SK-N-SH (cell line): ENCODE measurements at regions not wholly inside any gene's neighbourhood (a gene's known extent, or its start where the extent isn't known, plus 50 kb on each side); places are given as distances from the start of the nearest gene placed in this dataset.

Experiments
- CTCF ChIA-PET: fragments of 300-600, 350-600 bp; formaldehyde crosslinking; extraction: SDS; loops from one replicate; lab custom pipeline; 2021; lab: Yijun Ruan, JAX
- POLR2A ChIA-PET: fragments of 350-600 bp; sonication (Branson Sonifier 250); formaldehyde crosslinking; extraction: SDS; loops from one replicate; lab custom pipeline; 2020; ENCODE audit warnings: antibody characterized with exemption, inconsistent platforms; lab: Yijun Ruan, JAX
- DNase-seq: peaks from one replicate; pipeline ENCODE4 v3.0.0; 2012
- H2AFZ ChIP-seq: fragments of 200-600 bp; sonication (generic); 2 replicates; pipeline ENCODE4 v1.8.1; 2016; ENCODE audit warnings: antibody characterized with exemption, mild to moderate bottlenecking, low read depth
- H3F3A ChIP-seq: fragments of 200-600 bp; sonication (generic); replicated peaks from 2 replicates; pipeline ENCODE3; 2016; ENCODE audit warnings: antibody characterized with exemption, mild to moderate bottlenecking; ENCODE audit not compliant: insufficient read depth
- H3K27ac ChIP-seq, 2 experiments: fragments of 200-500 bp in 1 of 2; fragments of 200-600 bp in 1 of 2; sonication (Bioruptor generic) in 1 of 2; sonication (generic), shearing (Covaris generic) in 1 of 2; 2 replicates each; pipeline versions ENCODE4 v1.5.1 to v1.6.1; 2014 to 2016; ENCODE audit warnings: low read depth in 2 of 2, inconsistent platforms in 1 of 2, low read length in 1 of 2, mild to moderate bottlenecking in 1 of 2, mixed read lengths in 1 of 2
- H3K27me3 ChIP-seq: fragments of 200-600 bp; sonication (generic), shearing (Covaris generic); 2 replicates; pipeline ENCODE4 v1.6.1; 2016; ENCODE audit warnings: mixed run types; ENCODE audit not compliant: insufficient read depth
- H3K36me3 ChIP-seq, 2 experiments: fragments of 200-500 bp in 1 of 2; fragments of 200-600 bp in 1 of 2; sonication (Bioruptor generic) in 1 of 2; sonication (generic) in 1 of 2; replicated peaks in 1 of 2; 2 replicates each; pipeline versions ENCODE3 to v1.5.1; 2014 to 2016; ENCODE audit warnings: low read length in 1 of 2, mild to moderate bottlenecking in 1 of 2; ENCODE audit not compliant: insufficient read depth in 2 of 2, control insufficient read depth in 1 of 2
- H3K4me1 ChIP-seq, 2 experiments: fragments of 200-500 bp in 1 of 2; fragments of 200-600 bp in 1 of 2; sonication (Bioruptor generic) in 1 of 2; sonication (generic), shearing (Covaris generic) in 1 of 2; 2 replicates each; pipeline versions ENCODE4 v1.5.1 to v1.6.1; 2014 to 2016; ENCODE audit warnings: low read depth in 1 of 2, low read length in 1 of 2, mixed run types in 1 of 2; ENCODE audit not compliant: insufficient read depth in 2 of 2, control insufficient read depth in 1 of 2
- H3K4me2 ChIP-seq: fragments of 200-600 bp; sonication (generic), shearing (Covaris generic); 2 replicates; pipeline ENCODE4 v1.6.1; 2017; ENCODE audit warnings: mixed run types
- H3K4me3 ChIP-seq, 2 experiments: fragments of 200-500 bp in 1 of 2; fragments of 200-600 bp in 1 of 2; sonication (Bioruptor generic) in 1 of 2; sonication (generic), shearing (Covaris generic) in 1 of 2; 2 replicates each; pipeline versions ENCODE4 v1.5.1 to v1.8.1; 2014 to 2016; ENCODE audit warnings: low read depth in 2 of 2, inconsistent platforms in 1 of 2, low read length in 1 of 2, mild to moderate bottlenecking in 1 of 2, mixed read lengths in 1 of 2, moderate library complexity in 1 of 2
- H3K79me2 ChIP-seq: fragments of 200-600 bp; sonication (generic); 2 replicates; pipeline ENCODE4 v1.8.1; 2017; ENCODE audit warnings: mild to moderate bottlenecking; ENCODE audit not compliant: insufficient read depth
- H3K9ac ChIP-seq: fragments of 200-600 bp; sonication (generic); 2 replicates; pipeline ENCODE4 v1.6.1; 2017; ENCODE audit warnings: mixed run types
- H3K9me2 ChIP-seq: fragments of 200-600 bp; sonication (generic); 2 replicates; pipeline ENCODE4 v1.6.1; 2017; ENCODE audit warnings: mixed run types
- H3K9me3 ChIP-seq: fragments of 200-600 bp; sonication (generic); 2 replicates; pipeline ENCODE4 v1.6.1; 2017; ENCODE audit warnings: mixed run types, mild to moderate bottlenecking, moderate library complexity
- H4K20me1 ChIP-seq: fragments of 200-600 bp; sonication (generic); 2 replicates; pipeline ENCODE4 v1.6.1; 2017; ENCODE audit warnings: mild to moderate bottlenecking, mixed run types; ENCODE audit not compliant: insufficient read depth
- EZH2phosphoT487 ChIP-seq: fragments of 200-600 bp; sonication (generic); IDR thresholded peaks from 2 replicates; pipeline ENCODE4 v1.6.1; 2017; ENCODE audit warnings: low read depth, mixed run types, mild to moderate bottlenecking, antibody characterized with exemption, moderate library complexity, borderline replicate concordance
- FOSL2 ChIP-seq: IDR thresholded peaks from 2 replicates; pipeline ENCODE4 v1.4.0; 2012; ENCODE audit warnings: low read depth, mild to moderate bottlenecking, moderate library complexity, borderline replicate concordance
- FOXJ3 ChIP-seq: sonication (generic); formaldehyde crosslinking; IDR thresholded peaks from 2 replicates; pipeline ENCODE4 v1.5.1; 2020; ENCODE audit warnings: mild to moderate bottlenecking, missing genetic modification reagents
- GABPA ChIP-seq: IDR thresholded peaks from 2 replicates; pipeline ENCODE4 v1.4.0; 2012; ENCODE audit warnings: low read depth, mild to moderate bottlenecking
- JUND ChIP-seq: IDR thresholded peaks from 2 replicates; pipeline ENCODE4 v1.4.0; 2012
- MXI1 ChIP-seq: IDR thresholded peaks from 2 replicates; pipeline ENCODE4 v1.6.1; 2012; ENCODE audit warnings: mild to moderate bottlenecking, low read depth, low read length, improper control_type of control experiment
- NRF1 ChIP-seq: IDR thresholded peaks from 2 replicates; pipeline ENCODE4 v1.6.1; 2012; ENCODE audit warnings: low read depth, mild to moderate bottlenecking, low read length
- PBX3 ChIP-seq: IDR thresholded peaks from 2 replicates; pipeline ENCODE4; 2012
- POLR2AphosphoS5 ChIP-seq: IDR thresholded peaks from 2 replicates; pipeline ENCODE4 v1.6.1; 2012; ENCODE audit warnings: low read depth, low read length
- RFX5 ChIP-seq: IDR thresholded peaks from 2 replicates; pipeline ENCODE4 v1.6.1; 2012; ENCODE audit warnings: mild to moderate bottlenecking, improper control_type of control experiment, low read length
- TCF12 ChIP-seq: IDR thresholded peaks from 2 replicates; pipeline ENCODE4 v1.4.0; 2012
- TEAD4 ChIP-seq: IDR thresholded peaks from 2 replicates; pipeline ENCODE4 v1.4.0; 2012; ENCODE audit warnings: mild to moderate bottlenecking, borderline replicate concordance; ENCODE audit not compliant: insufficient read depth
- USF1 ChIP-seq: IDR thresholded peaks from 2 replicates; pipeline ENCODE4 v1.4.0; 2012; ENCODE audit warnings: low read depth, borderline replicate concordance
- YY1 ChIP-seq: IDR thresholded peaks from 2 replicates; pipeline ENCODE4 v1.4.0; 2012; ENCODE audit warnings: low read depth, mild to moderate bottlenecking
- WGBS: methylation state at CpG from one replicate; pipeline ENCODE4 v1.1.6; 2017; ENCODE audit warnings: low lambda C conversion rate; 5-methylcytosine and 5-hydroxymethylcytosine counted together
- TF ChIP-seq, protein P1 (sequence below): IDR thresholded peaks from 2 replicates; pipeline ENCODE4 v1.4.0; 2012; ENCODE audit warnings: low read depth, borderline replicate concordance
- TF ChIP-seq, protein P2 (sequence below): fragments of 150-350 bp; IDR thresholded peaks from 2 replicates; pipeline ENCODE4 v1.6.1; 2017; ENCODE audit warnings: antibody characterized with exemption, low read length, low read depth, borderline replicate concordance
- TF ChIP-seq, protein P3 (sequence below): IDR thresholded peaks from 2 replicates; pipeline ENCODE4 v1.4.0; 2012; ENCODE audit warnings: low read depth

GRCh38 chr13:90120026-90120425 is 1227.5 kb upstream of the MIR17HG start (continued):
- no peak for TF ChIP-seq FOXJ3 (CRISPR knock-in tag)

- Histone ChIP-seq H3F3A (no peaks in the 10 kb centered on the region), H2AFZ (no peak overlapping the region), H3K9me3 (no peaks in the 10 kb centered on the region), H3K27me3 (no peaks in the 10 kb centered on the region), H3K27ac (no peak overlapping the region), H3K9me2 (no peaks in the 10 kb centered on the region), H3K79me2 (no peaks in the 10 kb centered on the region), H3K9ac (no peak overlapping the region), H3K4me1 (no peaks in the 10 kb centered on the region), H3K36me3 (no peaks in the 10 kb centered on the region), H3K4me2 (no peak overlapping the region), H4K20me1 (no peaks in the 10 kb centered on the region), H3K4me3 (no peak overlapping the region)
- DNase-seq: no peak
- WGBS: 86% methylated on average over 1 of the region's 1 CpG
- CTCF ChIA-PET: interaction anchor here (0.8 kb wide), 1 partner anchor 15 kb away, joined by 3 read pairs; no protein-coding TSS in a partner anchor
- POLR2A ChIA-PET: no interaction called here
- no peak for TF ChIP-seq FOSL2
- TF ChIP-seq, protein P1, sequence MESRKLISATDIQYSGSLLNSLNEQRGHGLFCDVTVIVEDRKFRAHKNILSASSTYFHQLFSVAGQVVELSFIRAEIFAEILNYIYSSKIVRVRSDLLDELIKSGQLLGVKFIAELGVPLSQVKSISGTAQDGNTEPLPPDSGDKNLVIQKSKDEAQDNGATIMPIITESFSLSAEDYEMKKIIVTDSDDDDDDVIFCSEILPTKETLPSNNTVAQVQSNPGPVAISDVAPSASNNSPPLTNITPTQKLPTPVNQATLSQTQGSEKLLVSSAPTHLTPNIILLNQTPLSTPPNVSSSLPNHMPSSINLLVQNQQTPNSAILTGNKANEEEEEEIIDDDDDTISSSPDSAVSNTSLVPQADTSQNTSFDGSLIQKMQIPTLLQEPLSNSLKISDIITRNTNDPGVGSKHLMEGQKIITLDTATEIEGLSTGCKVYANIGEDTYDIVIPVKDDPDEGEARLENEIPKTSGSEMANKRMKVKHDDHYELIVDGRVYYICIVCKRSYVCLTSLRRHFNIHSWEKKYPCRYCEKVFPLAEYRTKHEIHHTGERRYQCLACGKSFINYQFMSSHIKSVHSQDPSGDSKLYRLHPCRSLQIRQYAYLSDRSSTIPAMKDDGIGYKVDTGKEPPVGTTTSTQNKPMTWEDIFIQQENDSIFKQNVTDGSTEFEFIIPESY: no peak
- no peak for TF ChIP-seq EZH2phosphoT487
- no peak for TF ChIP-seq GABPA
- TF ChIP-seq TEAD4: no peak
- TF ChIP-seq YY1: no peak
- TF ChIP-seq JUND: no peak
- no peak for TF ChIP-seq NRF1
- TF ChIP-seq PBX3: no peak
- TF ChIP-seq TCF12: no peak
These were observed 1225.7 kb upstream of the MIR17HG start for GRCh38 chr13:90121784-90122183.

DNA sequence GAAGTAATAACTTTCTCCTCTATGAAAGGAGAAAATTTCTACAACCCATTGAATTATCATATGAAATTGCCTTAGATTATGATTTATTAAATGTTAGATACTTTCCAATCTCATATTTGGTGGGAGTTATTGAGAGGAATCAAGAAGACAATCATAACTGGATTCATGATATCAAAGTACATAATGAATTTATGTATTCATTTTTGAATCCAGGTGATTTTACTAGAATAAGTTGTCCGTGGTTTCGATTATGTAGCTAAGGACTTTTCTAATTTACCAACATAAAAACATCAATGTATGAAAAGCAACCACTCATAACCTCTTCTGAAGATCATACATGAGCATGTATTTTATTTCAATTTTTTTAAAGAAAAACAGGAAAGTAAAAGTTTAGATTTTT is 1225.0 kb upstream of the MIR17HG start:
- no peak for TF ChIP-seq POLR2AphosphoS5
- no peak for TF ChIP-seq NRF1
- TF ChIP-seq RFX5: no peak
- no peak for TF ChIP-seq GABPA
- TF ChIP-seq, protein P2, sequence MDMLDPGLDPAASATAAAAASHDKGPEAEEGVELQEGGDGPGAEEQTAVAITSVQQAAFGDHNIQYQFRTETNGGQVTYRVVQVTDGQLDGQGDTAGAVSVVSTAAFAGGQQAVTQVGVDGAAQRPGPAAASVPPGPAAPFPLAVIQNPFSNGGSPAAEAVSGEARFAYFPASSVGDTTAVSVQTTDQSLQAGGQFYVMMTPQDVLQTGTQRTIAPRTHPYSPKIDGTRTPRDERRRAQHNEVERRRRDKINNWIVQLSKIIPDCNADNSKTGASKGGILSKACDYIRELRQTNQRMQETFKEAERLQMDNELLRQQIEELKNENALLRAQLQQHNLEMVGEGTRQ: no peak
- no peak for TF ChIP-seq MXI1
- TF ChIP-seq, protein P3, sequence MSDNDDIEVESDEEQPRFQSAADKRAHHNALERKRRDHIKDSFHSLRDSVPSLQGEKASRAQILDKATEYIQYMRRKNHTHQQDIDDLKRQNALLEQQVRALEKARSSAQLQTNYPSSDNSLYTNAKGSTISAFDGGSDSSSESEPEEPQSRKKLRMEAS: no peak
- TF ChIP-seq USF1: no peak
- TF ChIP-seq, all 33 proteins: peak for 0
- POLR2A ChIA-PET: no interaction called here
- no peaks in the 10 kb centered on the region for H3F3A ChIP-seq
- WGBS: 76% methylated on average over 2 of the region's 2 CpGs
- H4K20me1 ChIP-seq: no peaks in the 10 kb centered on the region
- H3K9ac ChIP-seq: no peak overlapping the region
- H2AFZ ChIP-seq: no peak overlapping the region
- H3K36me3 ChIP-seq: no peaks in the 10 kb centered on the region
- CTCF ChIA-PET: no interaction called here
- DNase-seq: no peak
- no peak overlapping the region for H3K4me2 ChIP-seq
- no peak overlapping the region for H3K4me3 ChIP-seq
- no peaks in the 10 kb centered on the region for H3K9me3 ChIP-seq
- no peaks in the 10 kb centered on the region for H3K9me2 ChIP-seq
- no peaks in the 10 kb centered on the region for H3K4me1 ChIP-seq
- no peaks in the 10 kb centered on the region for H3K27me3 ChIP-seq
- H3K79me2 ChIP-seq: no peaks in the 10 kb centered on the region
- H3K27ac ChIP-seq: no peak overlapping the region
